HCT116 (cell line): ENCODE measurements at regions not wholly inside any gene's neighbourhood (a gene's known extent, or its start where the extent isn't known, plus 50 kb on each side); places are given as distances from the start of the nearest gene placed in this dataset.

Experiments
- ATAC-seq: fragments of 200-7000 bp; cut with Tn5 transposase; 2 replicates; pipeline ENCODE4 v1.9.1; 2020; ENCODE audit warnings: mild to moderate bottlenecking, moderate library complexity
- BruUV-seq: library from RNA; stranded (reverse); fragments of 400-500 nt; replicated peaks from 2 replicates; lab custom pipeline; 2021; lab: Mats Ljungman, UMichigan
- CTCF ChIA-PET: fragments of 300-600 bp; sonication (Branson Sonifier 250); formaldehyde crosslinking; loops from one replicate; lab custom pipeline; 2021; ENCODE audit warnings: antibody characterized with exemption; lab: Charles Lee
- POLR2A ChIA-PET: fragments of 300-600, 350-600 bp; sonication (Branson Sonifier 250); formaldehyde crosslinking; loops from one replicate; lab custom pipeline; 2021; ENCODE audit warnings: antibody characterized with exemption; lab: Charles Lee
- RAD21 ChIA-PET, 2 experiments: fragments of 300-600 bp; sonication (Branson Sonifier 250); formaldehyde crosslinking; loops; one replicate each; lab custom pipeline; 2023; ENCODE audit warnings: low total read pairs in 2 of 2; ENCODE audit not compliant: uncharacterized antibody in 2 of 2, unreplicated experiment in 2 of 2, low non-redundant PET in 1 of 2; lab: Charles Lee
- DNase-seq: peaks from one replicate; pipeline ENCODE4 v3.0.0-alpha.2; 2010; ENCODE audit warnings: low read depth, low spot score
- H2AFZ ChIP-seq: fragments of 200-600 bp; shearing (Covaris generic), sonication (generic); 2 replicates; pipeline ENCODE4 v1.6.1; 2017; ENCODE audit warnings: low read depth, mixed run types, mixed read lengths, antibody characterized with exemption, low read length; ENCODE audit not compliant: poor library complexity, severe bottlenecking
- H3K27ac ChIP-seq: 2 replicates; pipeline ENCODE4 v1.5.1; 2012; ENCODE audit warnings: low read depth, low read length
- H3K27me3 ChIP-seq: fragments of 200-600 bp; sonication (generic); 2 replicates; pipeline ENCODE4 v1.6.1; 2016; ENCODE audit warnings: mixed run types, low read length, mixed read lengths; ENCODE audit not compliant: insufficient read depth
- H3K36me3 ChIP-seq, 2 experiments: fragments of 200-500 bp in 1 of 2; fragments of 200-600 bp in 1 of 2; sonication (Bioruptor generic) in 1 of 2; sonication (generic) in 1 of 2; 2 replicates each; pipeline versions ENCODE4 v1.5.1 to v1.6.1; 2014 to 2016; ENCODE audit warnings: low read length in 2 of 2, inconsistent platforms in 1 of 2, mixed read lengths in 1 of 2, mixed run types in 1 of 2; ENCODE audit not compliant: insufficient read depth in 2 of 2, control insufficient read depth in 1 of 2
- H3K4me1 ChIP-seq, 2 experiments: fragments of 200-600 bp in 1 of 2; sonication (generic) in 1 of 2; 2 replicates each; pipeline versions ENCODE4 v1.5.1 to v1.6.1; 2012 to 2017; ENCODE audit warnings: low read length in 2 of 2, inconsistent platforms in 1 of 2, mild to moderate bottlenecking in 1 of 2, mixed read lengths in 1 of 2, mixed run types in 1 of 2, moderate library complexity in 1 of 2; ENCODE audit not compliant: insufficient read depth in 2 of 2, control insufficient read depth in 1 of 2
- H3K4me2 ChIP-seq: fragments of 200-600 bp; sonication (generic); 2 replicates; pipeline ENCODE4 v1.6.1; 2017; ENCODE audit warnings: mixed run types, low read length, mixed read lengths
- H3K4me3 ChIP-seq, 2 experiments: fragments of 200-600 bp in 1 of 2; sonication (generic) in 1 of 2; replicated peaks in 1 of 2; 2 replicates each; pipeline ENCODE4 v1.5.1; 2011 to 2016; ENCODE audit warnings: low read length in 2 of 2, control low read depth in 1 of 2, low read depth in 1 of 2, mild to moderate bottlenecking in 1 of 2, mixed read lengths in 1 of 2, mixed run types in 1 of 2
- H3K79me2 ChIP-seq: fragments of 200-600 bp; sonication (generic); 2 replicates; pipeline ENCODE4 v1.6.1; 2017; ENCODE audit warnings: mild to moderate bottlenecking, mixed run types, low read length, moderate library complexity, mixed read lengths; ENCODE audit not compliant: insufficient read depth
- H3K9ac ChIP-seq: fragments of 200-600 bp; sonication (generic); 2 replicates; pipeline ENCODE4 v1.6.1; 2016; ENCODE audit warnings: low read length, mixed read lengths
- H3K9me2 ChIP-seq: fragments of 200-600 bp; sonication (generic), shearing (Covaris generic); 2 replicates; pipeline ENCODE4 v1.6.1; 2017; ENCODE audit warnings: mixed run types, mild to moderate bottlenecking, moderate library complexity; ENCODE audit not compliant: insufficient read depth
- H3K9me3 ChIP-seq, 2 experiments: fragments of 200-500 bp in 1 of 2; fragments of 200-600 bp in 1 of 2; sonication (Bioruptor generic) in 1 of 2; sonication (generic) in 1 of 2; 2 replicates each; pipeline ENCODE4 v1.6.1; 2014 to 2017; ENCODE audit warnings: low read length in 2 of 2, mixed read lengths in 2 of 2, inconsistent platforms in 1 of 2, low read depth in 1 of 2, mild to moderate bottlenecking in 1 of 2, mixed run types in 1 of 2, moderate library complexity in 1 of 2; ENCODE audit not compliant: control insufficient read depth in 1 of 2, insufficient read depth in 1 of 2
- H4K20me1 ChIP-seq: fragments of 200-600 bp; sonication (generic), shearing (Covaris generic); 2 replicates; pipeline ENCODE4 v1.6.1; 2017; ENCODE audit warnings: mixed run types, mild to moderate bottlenecking, moderate library complexity; ENCODE audit not compliant: insufficient read depth
- CBX3 ChIP-seq: IDR thresholded peaks from 2 replicates; pipeline ENCODE4 v1.6.1; 2012; ENCODE audit warnings: low read depth
- CTCF ChIP-seq, 3 experiments: fragments of 200-600 bp in 1 of 3; sonication (generic) in 1 of 3; IDR thresholded peaks in 2 of 3; conservative IDR thresholded peaks in 1 of 3; 2 replicates each; pipeline ENCODE4 v1.5.1; 2012 to 2017; ENCODE audit warnings: low read depth in 2 of 3, low read length in 2 of 3, antibody characterized with exemption in 1 of 3, borderline replicate concordance in 1 of 3, control low read depth in 1 of 3, mild to moderate bottlenecking in 1 of 3, mixed read lengths in 1 of 3, mixed run types in 1 of 3, moderate library complexity in 1 of 3; ENCODE audit not compliant: insufficient read depth in 1 of 3
- EGR1 ChIP-seq: IDR thresholded peaks from 2 replicates; pipeline ENCODE4 v1.6.1; 2012; ENCODE audit warnings: low read depth
- ELF1 ChIP-seq: IDR thresholded peaks from 2 replicates; pipeline ENCODE4 v1.6.1; 2012; ENCODE audit warnings: low read depth, borderline replicate concordance
- EZH2 ChIP-seq: fragments of 200-600 bp; sonication (generic); IDR thresholded peaks from 2 replicates; pipeline ENCODE4 v1.6.1; 2017; ENCODE audit warnings: antibody characterized with exemption, mixed run types
- FOSL1 ChIP-seq: IDR thresholded peaks from 2 replicates; pipeline ENCODE4 v1.6.1; 2012; ENCODE audit warnings: low read depth
- JUND ChIP-seq: IDR thresholded peaks from 2 replicates; pipeline ENCODE4 v1.6.1; 2012
- MAX ChIP-seq: IDR thresholded peaks from 2 replicates; pipeline ENCODE4 v1.6.1; 2012
- POLR2A ChIP-seq: IDR thresholded peaks from 2 replicates; pipeline ENCODE4 v1.7.0; 2011; ENCODE audit warnings: borderline replicate concordance; ENCODE audit not compliant: insufficient read depth, insufficient read length; ENCODE audit errors: extremely low read depth
- POLR2AphosphoS5 ChIP-seq: IDR thresholded peaks from 2 replicates; pipeline ENCODE4 v1.6.1; 2011; ENCODE audit warnings: mild to moderate bottlenecking, low read depth, low read length, moderate library complexity
- RAD21 ChIP-seq: IDR thresholded peaks from 2 replicates; pipeline ENCODE4 v1.6.1; 2012; ENCODE audit warnings: low read depth, mild to moderate bottlenecking
- REST ChIP-seq: IDR thresholded peaks from 2 replicates; pipeline ENCODE4 v1.6.1; 2012; ENCODE audit warnings: low read depth
- SIN3A ChIP-seq: IDR thresholded peaks from 2 replicates; pipeline ENCODE4 v1.6.1; 2012; ENCODE audit warnings: low read depth
- SP1 ChIP-seq: IDR thresholded peaks from 2 replicates; pipeline ENCODE4 v1.6.1; 2012; ENCODE audit warnings: low read depth
- TCF7L2 ChIP-seq: IDR thresholded peaks from 2 replicates; pipeline ENCODE4 v1.7.0; 2011; ENCODE audit warnings: borderline replicate concordance, inconsistent platforms; ENCODE audit not compliant: insufficient read depth, insufficient read length; ENCODE audit errors: extremely low read depth
- ZFX ChIP-seq: fragments of 450-650 bp; IDR thresholded peaks from 2 replicates; pipeline ENCODE4 v1.6.1; 2017
- ZNF274 ChIP-seq: fragments of 200-500 bp; sonication (Bioruptor generic); IDR thresholded peaks from 2 replicates; pipeline ENCODE4 v1.6.1; 2014; ENCODE audit warnings: mild to moderate bottlenecking, low read depth, low read length, inconsistent platforms
- intact Hi-C: fragments of 100-400 bp; cut with micrococcal nuclease; formaldehyde crosslinking; loops from 2 replicates; pipeline ENCODE4 v1.10.0; 2022
- TF ChIP-seq, protein P1 (sequence below): IDR thresholded peaks from 2 replicates; pipeline ENCODE4 v1.6.1; 2011; ENCODE audit warnings: mild to moderate bottlenecking, low read length, moderate library complexity; ENCODE audit not compliant: insufficient replicate concordance; ENCODE audit errors: extremely low read depth

DNA sequence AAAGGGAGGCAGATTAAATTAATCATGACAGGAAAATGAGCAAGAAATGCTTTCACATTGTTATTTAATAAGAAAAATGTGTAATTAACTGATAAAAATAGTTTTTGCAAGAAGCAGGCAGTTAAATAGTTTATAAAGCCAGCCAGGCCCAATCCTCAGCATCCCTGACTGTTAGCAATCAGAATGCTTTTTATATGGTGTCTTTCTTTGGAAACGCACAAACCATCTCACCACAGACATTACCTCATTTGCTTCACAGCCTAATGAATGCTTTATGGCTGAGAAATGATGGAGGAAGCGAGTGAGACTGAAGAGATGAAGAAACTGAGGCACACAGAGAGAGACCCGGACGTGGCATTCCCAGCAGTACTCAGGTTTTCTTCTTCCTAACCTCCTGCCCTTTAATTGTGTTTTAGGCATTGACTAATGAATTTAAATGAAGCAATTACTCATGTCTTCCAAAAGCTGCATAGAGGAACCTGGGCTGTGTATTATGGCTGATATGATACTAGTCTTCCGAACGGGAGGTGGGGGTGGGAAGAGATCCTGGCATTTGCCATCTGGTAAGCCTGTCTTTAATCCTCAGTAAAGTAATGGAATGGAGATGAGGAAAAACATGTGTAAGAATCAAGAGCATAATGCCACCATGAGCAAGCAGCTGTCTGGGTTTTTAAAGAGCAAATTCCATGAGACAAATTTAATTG lies 116.1 kb upstream of the LMO4 start:
- Histone ChIP-seq H3K4me1 (no peaks in the 10 kb centered on the region), H3K27me3 (no peaks in the 10 kb centered on the region), H3K9ac (no peak overlapping the region), H3K9me2 (no peaks in the 10 kb centered on the region), H3K9me3 (no peaks in the 10 kb centered on the region), H3K4me2 (no peak overlapping the region), H4K20me1 (no peaks in the 10 kb centered on the region), H3K79me2 (no peaks in the 10 kb centered on the region), H2AFZ (no peak overlapping the region), H3K27ac (no peak overlapping the region), H3K4me3 (no peak overlapping the region), H3K36me3 (no peaks in the 10 kb centered on the region)
- TF ChIP-seq EZH2 (no peak), CTCF (IDR thresholded peaks at IDR 0.05 in 2 of 3, conservative IDR thresholded peaks at IDR 0.05 in 1 of 3; ENCODE audit: borderline replicate concordance in 1 of 3, insufficient read depth in 1 of 3, low read depth in 2 of 3, low read length in 2 of 3) (no peak), POLR2A (no peak), REST (no peak), POLR2AphosphoS5 (no peak), CBX3 (no peak), MAX (no peak), ZNF274 (no peak), SIN3A (no peak), EGR1 (no peak), SP1 (no peak), ELF1 (no peak), JUND (no peak), RAD21 (no peak), TCF7L2 (no peak), FOSL1 (no peak), ZFX (no peak)
- TF ChIP-seq, protein P1, sequence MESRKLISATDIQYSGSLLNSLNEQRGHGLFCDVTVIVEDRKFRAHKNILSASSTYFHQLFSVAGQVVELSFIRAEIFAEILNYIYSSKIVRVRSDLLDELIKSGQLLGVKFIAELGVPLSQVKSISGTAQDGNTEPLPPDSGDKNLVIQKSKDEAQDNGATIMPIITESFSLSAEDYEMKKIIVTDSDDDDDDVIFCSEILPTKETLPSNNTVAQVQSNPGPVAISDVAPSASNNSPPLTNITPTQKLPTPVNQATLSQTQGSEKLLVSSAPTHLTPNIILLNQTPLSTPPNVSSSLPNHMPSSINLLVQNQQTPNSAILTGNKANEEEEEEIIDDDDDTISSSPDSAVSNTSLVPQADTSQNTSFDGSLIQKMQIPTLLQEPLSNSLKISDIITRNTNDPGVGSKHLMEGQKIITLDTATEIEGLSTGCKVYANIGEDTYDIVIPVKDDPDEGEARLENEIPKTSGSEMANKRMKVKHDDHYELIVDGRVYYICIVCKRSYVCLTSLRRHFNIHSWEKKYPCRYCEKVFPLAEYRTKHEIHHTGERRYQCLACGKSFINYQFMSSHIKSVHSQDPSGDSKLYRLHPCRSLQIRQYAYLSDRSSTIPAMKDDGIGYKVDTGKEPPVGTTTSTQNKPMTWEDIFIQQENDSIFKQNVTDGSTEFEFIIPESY = no peak
- ChIA-PET CTCF (no interaction called here), POLR2A (no interaction called here), RAD21 (no interaction called here)
- no peak for DNase-seq
- BruUV-seq = no TSS peak
- intact Hi-C loops = no loop called here
- no peak for ATAC-seq
